WI38 (cell line): ENCODE measurements at regions not wholly inside any gene's neighbourhood (a gene's known extent, or its start where the extent isn't known, plus 50 kb on each side); places are given as distances from the start of the nearest gene placed in this dataset.

Experiments used
- H3K4me3 ChIP-seq: 2 replicates; pipeline ENCODE4 v1.5.1; 2011; ENCODE audit warnings: low read depth, mild to moderate bottlenecking, control low read depth, low read length
- TF ChIP-seq, protein P1 (sequence below): IDR thresholded peaks from 2 replicates; pipeline ENCODE4 v1.5.1; 2012; ENCODE audit warnings: low read depth, mild to moderate bottlenecking, control low read depth, low read length

DNA sequence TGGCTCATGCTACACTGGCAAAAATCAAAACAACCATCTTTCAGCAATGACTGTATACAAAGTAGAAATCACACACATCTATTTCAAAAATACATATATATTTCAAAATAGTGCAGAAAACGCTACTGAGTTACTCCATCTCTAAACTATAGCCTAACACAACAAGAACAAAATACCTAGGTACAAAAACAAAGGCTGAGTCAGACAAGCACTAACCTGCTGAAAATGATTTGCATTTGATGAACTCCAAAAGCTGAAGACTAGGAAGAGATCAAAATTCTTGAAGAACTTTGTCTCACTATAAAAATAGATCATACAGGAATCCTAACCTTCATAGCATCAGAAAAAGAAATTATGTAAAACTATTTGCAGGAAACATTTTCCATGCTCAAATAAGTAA is 381.6 kb downstream of the EFNB2 start:
- TF ChIP-seq, protein P1, sequence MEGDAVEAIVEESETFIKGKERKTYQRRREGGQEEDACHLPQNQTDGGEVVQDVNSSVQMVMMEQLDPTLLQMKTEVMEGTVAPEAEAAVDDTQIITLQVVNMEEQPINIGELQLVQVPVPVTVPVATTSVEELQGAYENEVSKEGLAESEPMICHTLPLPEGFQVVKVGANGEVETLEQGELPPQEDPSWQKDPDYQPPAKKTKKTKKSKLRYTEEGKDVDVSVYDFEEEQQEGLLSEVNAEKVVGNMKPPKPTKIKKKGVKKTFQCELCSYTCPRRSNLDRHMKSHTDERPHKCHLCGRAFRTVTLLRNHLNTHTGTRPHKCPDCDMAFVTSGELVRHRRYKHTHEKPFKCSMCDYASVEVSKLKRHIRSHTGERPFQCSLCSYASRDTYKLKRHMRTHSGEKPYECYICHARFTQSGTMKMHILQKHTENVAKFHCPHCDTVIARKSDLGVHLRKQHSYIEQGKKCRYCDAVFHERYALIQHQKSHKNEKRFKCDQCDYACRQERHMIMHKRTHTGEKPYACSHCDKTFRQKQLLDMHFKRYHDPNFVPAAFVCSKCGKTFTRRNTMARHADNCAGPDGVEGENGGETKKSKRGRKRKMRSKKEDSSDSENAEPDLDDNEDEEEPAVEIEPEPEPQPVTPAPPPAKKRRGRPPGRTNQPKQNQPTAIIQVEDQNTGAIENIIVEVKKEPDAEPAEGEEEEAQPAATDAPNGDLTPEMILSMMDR, result no peak
- no peak overlapping the region for H3K4me3 ChIP-seq

DNA sequence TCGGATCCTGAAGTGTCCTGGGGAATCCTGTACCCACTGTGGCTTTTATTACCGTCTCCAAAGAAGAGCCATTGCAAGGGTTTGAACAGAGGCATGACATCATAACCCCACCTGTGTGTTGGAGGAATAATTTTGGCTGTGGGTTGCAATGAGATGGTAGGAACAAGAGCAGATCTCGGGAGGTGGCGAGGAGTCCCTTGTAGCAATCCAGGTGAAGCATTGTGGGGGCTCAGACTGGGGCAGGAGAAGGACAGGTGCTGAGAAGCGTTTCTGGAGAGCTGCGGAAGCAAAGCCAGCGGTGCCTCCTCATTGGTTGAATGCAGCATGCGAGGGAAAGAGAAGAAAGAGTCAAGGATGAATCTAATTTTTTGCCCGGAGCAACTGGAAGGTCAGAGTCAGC is 382.4 kb downstream of the EFNB2 start:
- H3K4me3 ChIP-seq, result no peak overlapping the region
- TF ChIP-seq, protein P1, result no peak

DNA sequence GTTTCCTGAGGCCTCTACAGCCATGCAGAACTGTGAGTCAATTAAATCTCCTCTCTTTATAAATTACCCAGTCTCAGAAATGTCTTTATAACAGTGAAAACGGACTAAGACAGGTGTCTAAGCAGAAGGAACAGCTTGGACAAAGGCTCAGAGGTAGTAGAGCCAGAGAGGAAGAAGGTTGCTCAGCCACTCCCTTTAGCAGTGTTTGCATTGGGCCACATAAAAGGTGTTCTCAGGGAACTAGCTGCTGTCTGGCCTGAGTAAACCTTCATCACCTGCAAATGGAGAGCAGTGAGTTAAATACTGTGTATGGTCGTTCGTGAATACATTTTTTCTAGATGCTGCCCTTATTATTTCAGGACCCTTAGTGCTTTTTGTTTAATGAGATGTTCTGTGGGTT is 383.4 kb downstream of the EFNB2 start:
- TF ChIP-seq, protein P1, result no peak
- H3K4me3 ChIP-seq, result no peak overlapping the region

DNA sequence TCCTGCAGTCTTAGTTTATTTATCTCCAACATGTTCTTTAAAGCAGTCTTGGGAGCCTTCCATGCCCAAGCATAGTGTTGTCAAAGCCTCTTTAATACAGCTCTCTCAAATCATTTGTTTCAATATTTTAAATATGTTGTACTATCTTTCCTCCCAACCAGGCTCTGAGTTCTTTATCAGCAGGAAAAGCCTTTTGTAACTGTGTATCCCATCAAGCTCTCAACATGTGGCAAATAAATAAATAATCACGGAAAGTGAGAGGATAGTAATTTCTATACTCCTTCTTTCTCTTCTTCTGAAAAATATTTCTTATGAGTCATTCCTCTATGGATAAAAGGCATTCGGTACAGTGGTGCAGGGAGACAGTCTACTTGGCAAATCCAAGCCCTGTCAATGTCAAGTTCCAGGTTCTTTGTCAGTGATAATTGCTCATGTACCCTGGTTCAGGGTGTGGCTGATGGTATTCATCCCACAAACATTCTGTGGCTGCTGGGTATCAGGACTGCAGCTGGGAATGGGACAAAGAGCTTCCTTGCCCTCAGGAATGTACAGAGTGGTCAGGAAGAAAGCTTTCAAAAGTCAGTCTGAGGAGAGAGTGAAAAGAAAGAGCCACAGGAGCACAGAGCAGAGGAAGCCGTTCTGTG is 384.3 kb downstream of the EFNB2 start:
- TF ChIP-seq, protein P1, result no peak
- no peak overlapping the region for H3K4me3 ChIP-seq

DNA sequence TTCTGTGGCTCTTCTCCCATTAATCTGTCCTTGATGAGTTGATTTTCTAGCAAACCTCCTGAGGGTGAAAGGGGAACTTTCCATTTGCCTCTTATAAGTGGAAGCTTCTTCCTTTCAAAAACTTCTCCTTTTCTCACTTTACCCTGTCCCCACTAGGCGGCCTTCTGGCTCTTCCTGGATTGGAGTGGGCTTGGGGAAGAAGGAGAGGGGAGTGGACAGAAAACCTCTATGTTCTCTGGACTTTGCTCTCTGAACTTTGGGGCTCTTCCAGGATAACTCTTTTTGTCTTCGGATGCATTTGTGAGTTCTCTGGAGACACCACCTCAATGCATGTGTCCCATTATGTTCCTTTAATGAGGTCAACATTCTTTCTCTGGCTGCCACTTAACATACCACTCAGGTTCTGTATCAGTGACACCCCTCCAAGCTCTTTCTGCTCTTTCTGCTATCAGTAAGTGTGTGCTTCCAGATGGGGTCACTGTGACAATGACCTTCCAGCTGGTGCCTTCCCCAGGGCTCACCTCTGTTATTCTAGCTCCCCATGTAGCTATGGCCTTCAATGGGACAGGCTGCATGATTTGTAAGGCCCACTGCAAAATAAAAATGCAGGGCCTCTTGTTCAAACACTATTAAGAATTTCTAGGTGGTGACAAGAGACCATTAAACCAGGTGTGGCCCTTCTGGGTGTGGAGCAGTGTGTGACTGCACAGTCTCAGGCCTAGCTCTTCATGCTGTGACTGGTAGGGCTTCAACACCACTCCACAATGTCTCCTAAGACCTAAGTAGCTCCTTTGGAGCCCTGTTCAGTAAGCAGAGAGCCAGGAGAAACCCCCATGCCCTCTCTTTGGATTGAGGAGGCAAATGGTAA is 389.2 kb downstream of the EFNB2 start:
- TF ChIP-seq, protein P1, result no peak
- no peak overlapping the region for H3K4me3 ChIP-seq

DNA sequence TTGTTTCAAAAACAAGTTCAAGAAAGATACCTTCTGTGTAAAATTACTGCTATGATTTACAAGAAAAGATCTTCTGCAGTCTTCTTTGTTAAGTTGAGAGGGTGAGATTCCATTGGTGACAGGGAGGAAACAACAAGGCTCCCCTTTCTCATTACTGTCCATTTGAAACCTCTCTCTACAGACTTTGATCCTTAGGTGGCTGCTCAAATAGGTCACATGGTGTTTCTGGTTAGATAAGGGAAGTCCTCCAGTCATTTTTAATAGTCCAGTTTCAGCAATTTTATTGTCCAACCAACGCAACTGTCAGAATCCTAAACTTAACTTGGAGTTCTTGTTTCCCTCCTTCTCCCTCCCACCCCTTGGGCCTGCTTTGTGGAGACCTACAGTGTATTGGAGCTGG is 390.4 kb downstream of the EFNB2 start:
- H3K4me3 ChIP-seq, result no peak overlapping the region
- TF ChIP-seq, protein P1, result no peak
